Lower lobe of right lung (tissue), 2 donors: ENCODE measurements at regions not wholly inside any gene's neighbourhood (a gene's known extent, or its start where the extent isn't known, plus 50 kb on each side); places are given as distances from the start of the nearest gene placed in this dataset.

ENCODE experiments used
- ATAC-seq, 2 donors: fragments of 200-7000 bp; cut with Tn5 transposase; one replicate each; pipeline ENCODE4 v1.9.1; 2020 to 2022; ENCODE audit warnings: mild to moderate bottlenecking in 2 of 2, moderate library complexity in 2 of 2
- DNase-seq: peaks from one replicate; pipeline ENCODE4 v3.0.0-alpha.2; 2020
- H3K27ac ChIP-seq: fragments of 200-600 bp; one replicate; pipeline ENCODE4 v1.8.0; 2022
- H3K27me3 ChIP-seq: fragments of 200-600 bp; one replicate; pipeline ENCODE4 v1.8.0; 2022; ENCODE audit warnings: low read depth
- H3K36me3 ChIP-seq: fragments of 200-600 bp; one replicate; pipeline ENCODE4 v1.8.0; 2022; ENCODE audit warnings: mild to moderate bottlenecking
- H3K4me1 ChIP-seq: fragments of 200-600 bp; one replicate; pipeline ENCODE4 v1.8.0; 2022
- H3K4me3 ChIP-seq: fragments of 200-600 bp; one replicate; pipeline ENCODE4 v1.8.0; 2022; ENCODE audit warnings: mild to moderate bottlenecking
- H3K9me3 ChIP-seq: fragments of 200-600 bp; one replicate; pipeline ENCODE4 v1.8.0; 2022
- intact Hi-C: fragments of 100-400 bp; cut with DNase I; formaldehyde crosslinking; loops from one replicate; pipeline ENCODE4 v1.11.0; 2022
- TF ChIP-seq, protein P1 (sequence below): fragments of 200-600 bp; IDR thresholded peaks from one replicate; pipeline ENCODE4 v1.8.0; 2022; ENCODE audit warnings: antibody characterized with exemption, mild to moderate bottlenecking
- donor health status: DM: no; HTN: yes; CAD: no; lungs with severe emphysema.

- TF ChIP-seq, protein P1, sequence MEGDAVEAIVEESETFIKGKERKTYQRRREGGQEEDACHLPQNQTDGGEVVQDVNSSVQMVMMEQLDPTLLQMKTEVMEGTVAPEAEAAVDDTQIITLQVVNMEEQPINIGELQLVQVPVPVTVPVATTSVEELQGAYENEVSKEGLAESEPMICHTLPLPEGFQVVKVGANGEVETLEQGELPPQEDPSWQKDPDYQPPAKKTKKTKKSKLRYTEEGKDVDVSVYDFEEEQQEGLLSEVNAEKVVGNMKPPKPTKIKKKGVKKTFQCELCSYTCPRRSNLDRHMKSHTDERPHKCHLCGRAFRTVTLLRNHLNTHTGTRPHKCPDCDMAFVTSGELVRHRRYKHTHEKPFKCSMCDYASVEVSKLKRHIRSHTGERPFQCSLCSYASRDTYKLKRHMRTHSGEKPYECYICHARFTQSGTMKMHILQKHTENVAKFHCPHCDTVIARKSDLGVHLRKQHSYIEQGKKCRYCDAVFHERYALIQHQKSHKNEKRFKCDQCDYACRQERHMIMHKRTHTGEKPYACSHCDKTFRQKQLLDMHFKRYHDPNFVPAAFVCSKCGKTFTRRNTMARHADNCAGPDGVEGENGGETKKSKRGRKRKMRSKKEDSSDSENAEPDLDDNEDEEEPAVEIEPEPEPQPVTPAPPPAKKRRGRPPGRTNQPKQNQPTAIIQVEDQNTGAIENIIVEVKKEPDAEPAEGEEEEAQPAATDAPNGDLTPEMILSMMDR: no peak
- Histone ChIP-seq H3K9me3 (no peaks in the 10 kb centered on the region), H3K4me3 (no peak overlapping the region), H3K27me3 (peaks cover 9% of the 10 kb centered on the region), H3K27ac (no peak overlapping the region), H3K4me1 (no peaks in the 10 kb centered on the region), H3K36me3 (no peaks in the 10 kb centered on the region)
- intact Hi-C loops: no loop called here
- ATAC-seq (no peak), DNase-seq (no peak)
Observed at GRCh38 chr21:35606578-35606977, 453.7 kb downstream of the SETD4 start.

DNA sequence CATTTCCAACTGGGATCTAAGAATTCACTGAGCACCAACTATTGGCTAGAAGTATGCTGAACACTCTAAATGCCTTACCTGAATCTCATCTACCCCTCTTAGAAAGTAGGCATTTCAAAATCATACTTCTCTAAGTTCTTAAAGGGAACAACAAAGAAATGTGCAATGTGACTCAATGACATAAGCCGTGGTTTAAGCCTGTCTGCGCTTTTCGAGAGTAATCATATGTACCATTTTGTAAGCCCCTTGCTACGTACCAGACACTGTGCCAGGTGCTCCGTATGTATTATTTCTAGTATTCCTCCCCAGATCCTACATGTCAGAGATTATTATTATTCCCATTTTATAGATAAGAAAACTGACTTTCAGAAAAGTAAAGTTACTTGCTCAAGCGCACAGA is 454.2 kb downstream of the SETD4 start:
- TF ChIP-seq, protein P1: no peak
- Histone ChIP-seq H3K27ac (no peak overlapping the region), H3K4me3 (no peak overlapping the region), H3K36me3 (no peaks in the 10 kb centered on the region), H3K4me1 (no peaks in the 10 kb centered on the region), H3K27me3 (peaks cover 9% of the 10 kb centered on the region), H3K9me3 (no peaks in the 10 kb centered on the region)
- ATAC-seq (no peak), DNase-seq (no peak)
- intact Hi-C loops: no loop called here

GRCh38 chr21:35603494-35603893 is 456.8 kb downstream of the SETD4 start:
- TF ChIP-seq, protein P1: no peak
- Histone ChIP-seq H3K4me3 (no peak overlapping the region), H3K4me1 (no peaks in the 10 kb centered on the region), H3K9me3 (no peaks in the 10 kb centered on the region), H3K27me3 (peaks cover 6% of the 10 kb centered on the region), H3K36me3 (no peaks in the 10 kb centered on the region), H3K27ac (no peak overlapping the region)
- DNase-seq (no peak), ATAC-seq (no peak)
- intact Hi-C loops: no loop called here

- DNase-seq (no peak), ATAC-seq (peak in 1 of 2 donors; percentile 15)
- Histone ChIP-seq H3K27me3 (peaks cover 6% of the 10 kb centered on the region), H3K4me1 (no peaks in the 10 kb centered on the region), H3K27ac (no peak overlapping the region), H3K36me3 (no peaks in the 10 kb centered on the region), H3K4me3 (no peak overlapping the region), H3K9me3 (no peaks in the 10 kb centered on the region)
- TF ChIP-seq, protein P1: no peak
- intact Hi-C loops: no loop called here
Observed at GRCh38 chr21:35602811-35603362, 457.4 kb downstream of the SETD4 start.

GRCh38 chr21:35601211-35601610 is 459.1 kb downstream of the SETD4 start:
- TF ChIP-seq, protein P1: no peak
- H3K27me3 ChIP-seq: peaks cover 6% of the 10 kb centered on the region
- DNase-seq (no peak), ATAC-seq (no peak)
- no peaks in the 10 kb centered on the region for H3K4me1 ChIP-seq
- no peaks in the 10 kb centered on the region for H3K36me3 ChIP-seq
- intact Hi-C loops: no loop called here
- no peak overlapping the region for H3K4me3 ChIP-seq
- no peak overlapping the region for H3K27ac ChIP-seq
- no peaks in the 10 kb centered on the region for H3K9me3 ChIP-seq

GRCh38 chr21:35599164-35599563 is 461.2 kb downstream of the SETD4 start:
- no peak for DNase-seq
- Histone ChIP-seq H3K9me3 (no peaks in the 10 kb centered on the region), H3K27ac (no peak overlapping the region), H3K36me3 (no peaks in the 10 kb centered on the region), H3K27me3 (peaks cover 6% of the 10 kb centered on the region), H3K4me1 (no peaks in the 10 kb centered on the region), H3K4me3 (no peak overlapping the region)
- intact Hi-C loops: no loop called here
- ATAC-seq: no peak
- TF ChIP-seq, protein P1: no peak
